Astrocyte (in vitro differentiated cells and primary cell): ENCODE measurements at regions not wholly inside any gene's neighbourhood (a gene's known extent, or its start where the extent isn't known, plus 50 kb on each side); places are given as distances from the start of the nearest gene placed in this dataset.

Experiments used
- DNase-seq: peaks from one replicate; pipeline ENCODE4 v3.0.0-alpha.2; 2010; ENCODE audit warnings: low read depth
- FAIRE-seq: peaks from 2 replicates; lab custom pipeline; 2011; peaks lifted over from hg19 to GRCh38; lab: Jason Lieb, UNC
- H2AFZ ChIP-seq: 2 replicates; pipeline ENCODE4 v1.6.0; 2012; ENCODE audit warnings: low read depth, low read length, inconsistent platforms
- H3K27ac ChIP-seq: 2 replicates; pipeline ENCODE4 v1.5.1; 2011; ENCODE audit warnings: low read depth, low read length, inconsistent platforms
- H3K27me3 ChIP-seq: 2 replicates; pipeline ENCODE4 v1.6.0; 2011; ENCODE audit warnings: low read length, inconsistent platforms; ENCODE audit not compliant: insufficient read depth
- H3K36me3 ChIP-seq: 2 replicates; pipeline ENCODE4 v1.5.1; 2011; ENCODE audit warnings: low read length, inconsistent platforms; ENCODE audit not compliant: insufficient read depth
- H3K4me1 ChIP-seq: 2 replicates; pipeline ENCODE4 v1.5.1; 2011; ENCODE audit warnings: low read length, inconsistent platforms; ENCODE audit not compliant: insufficient read depth
- H3K4me2 ChIP-seq: 2 replicates; pipeline ENCODE4 v1.6.0; 2012; ENCODE audit warnings: low read length, inconsistent platforms
- H3K4me3 ChIP-seq: 2 replicates; pipeline ENCODE4 v1.5.1; 2011; ENCODE audit warnings: low read depth, mild to moderate bottlenecking, low read length, inconsistent platforms; ENCODE audit not compliant: insufficient read depth
- H3K79me2 ChIP-seq: 2 replicates; pipeline ENCODE4 v1.6.0; 2012; ENCODE audit warnings: mild to moderate bottlenecking, low read length, inconsistent platforms; ENCODE audit not compliant: insufficient read depth
- H3K9ac ChIP-seq: 2 replicates; pipeline ENCODE4 v1.6.0; 2012; ENCODE audit warnings: mild to moderate bottlenecking, low read length, inconsistent platforms
- H3K9me3 ChIP-seq: 2 replicates; pipeline ENCODE4 v1.5.1; 2012; ENCODE audit warnings: low read depth, mild to moderate bottlenecking, low read length, inconsistent platforms; ENCODE audit not compliant: insufficient read depth
- H4K20me1 ChIP-seq: 2 replicates; pipeline ENCODE4 v1.6.0; 2012; ENCODE audit warnings: low read length, inconsistent platforms; ENCODE audit not compliant: insufficient read depth
- H3K27ac Mint-ChIP-seq: one replicate; pipeline ENCODE4 v1.8.0; 2021; ENCODE audit warnings: mild to moderate bottlenecking, mixed read lengths; ENCODE audit not compliant: unreplicated experiment
- H3K27me3 Mint-ChIP-seq: one replicate; pipeline ENCODE4 v1.8.0; 2021; ENCODE audit warnings: low read depth, mixed read lengths; ENCODE audit not compliant: unreplicated experiment
- H3K36me3 Mint-ChIP-seq: one replicate; pipeline ENCODE4 v1.8.0; 2021; ENCODE audit warnings: low read depth, mixed read lengths; ENCODE audit not compliant: unreplicated experiment
- H3K4me1 Mint-ChIP-seq: one replicate; pipeline ENCODE4 v1.8.0; 2021; ENCODE audit warnings: low read depth, mixed read lengths; ENCODE audit not compliant: unreplicated experiment
- H3K4me3 Mint-ChIP-seq: one replicate; pipeline ENCODE4 v1.8.0; 2021; ENCODE audit warnings: mild to moderate bottlenecking, moderate library complexity, mixed read lengths; ENCODE audit not compliant: unreplicated experiment
- H3K9me3 Mint-ChIP-seq: one replicate; pipeline ENCODE4 v1.8.0; 2021; ENCODE audit warnings: mild to moderate bottlenecking, mixed read lengths; ENCODE audit not compliant: unreplicated experiment
- CTCF ChIP-seq: IDR thresholded peaks from 2 replicates; pipeline ENCODE4 v1.5.1; 2011; ENCODE audit warnings: low read depth, mild to moderate bottlenecking, inconsistent platforms, low read length, moderate library complexity; ENCODE audit not compliant: insufficient read depth
- EZH2 ChIP-seq: IDR thresholded peaks from 2 replicates; pipeline ENCODE4 v1.6.1; 2012; ENCODE audit warnings: mild to moderate bottlenecking, low read length, inconsistent platforms; ENCODE audit not compliant: insufficient read depth

- no peak for TF ChIP-seq CTCF
- TF ChIP-seq EZH2 = no peak
Observed at GRCh38 chr7:121666306-121666705, 206.7 kb upstream of the PTPRZ1 start.

DNA sequence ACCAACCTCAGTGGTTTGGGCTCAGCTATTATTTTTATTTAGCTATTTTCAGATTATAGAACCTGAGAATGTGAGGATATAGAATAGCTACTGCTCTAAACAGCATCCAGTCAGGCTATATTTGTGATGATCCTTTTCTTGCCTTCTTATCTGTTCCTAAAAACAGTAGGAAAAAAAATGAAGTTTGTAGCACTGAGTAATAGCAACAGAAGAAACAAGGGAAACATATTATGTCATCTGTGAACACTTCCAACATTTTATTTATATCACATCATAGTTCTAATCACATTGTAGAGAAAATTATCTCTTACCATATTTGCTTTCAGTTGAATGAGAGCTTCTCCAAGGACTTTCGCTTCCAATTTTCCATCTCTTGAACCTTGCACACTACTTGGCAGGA, 229.6 kb upstream of the PTPRZ1 start:
- Histone ChIP-seq H3K4me1 (no peaks in the 10 kb centered on the region), H3K9me3 (no peaks in the 10 kb centered on the region), H3K4me2 (no peak overlapping the region), H3K27me3 (no peaks in the 10 kb centered on the region), H3K27ac (no peak overlapping the region), H2AFZ (no peak overlapping the region), H3K79me2 (no peaks in the 10 kb centered on the region), H3K36me3 (no peaks in the 10 kb centered on the region), H3K9ac (no peak overlapping the region), H4K20me1 (no peaks in the 10 kb centered on the region), H3K4me3 (no peak overlapping the region)
- no peaks in the 10 kb centered on the region for H3K4me1 Mint-ChIP-seq
- no peak overlapping the region for H3K4me3 Mint-ChIP-seq
- no peak for TF ChIP-seq CTCF
- TF ChIP-seq EZH2 = no peak
- H3K27ac Mint-ChIP-seq = no peak overlapping the region
- H3K27me3 Mint-ChIP-seq = no peaks in the 10 kb centered on the region
- no peaks in the 10 kb centered on the region for H3K9me3 Mint-ChIP-seq
- DNase-seq (no peak), FAIRE-seq (no peak)
- H3K36me3 Mint-ChIP-seq = no peaks in the 10 kb centered on the region

More at GRCh38 chr7:121666306-121666705, 206.7 kb upstream of the PTPRZ1 start:
- Histone ChIP-seq H3K79me2 (no peaks in the 10 kb centered on the region), H2AFZ (no peak overlapping the region), H3K4me2 (no peak overlapping the region), H3K9ac (no peak overlapping the region), H3K4me1 (no peaks in the 10 kb centered on the region), H3K36me3 (no peaks in the 10 kb centered on the region), H3K4me3 (no peak overlapping the region), H3K27ac (no peak overlapping the region), H3K27me3 (no peaks in the 10 kb centered on the region), H4K20me1 (no peaks in the 10 kb centered on the region), H3K9me3 (no peaks in the 10 kb centered on the region)
- no peak for FAIRE-seq
- Mint-ChIP-seq H3K27ac (no peak overlapping the region), H3K36me3 (no peaks in the 10 kb centered on the region), H3K4me1 (no peaks in the 10 kb centered on the region), H3K27me3 (no peaks in the 10 kb centered on the region), H3K4me3 (no peak overlapping the region), H3K9me3 (peaks cover 4% of the 10 kb centered on the region)
- DNase-seq = no peak

GRCh38 chr7:121639705-121640104, 233.3 kb upstream of the PTPRZ1 start:
- Mint-ChIP-seq H3K27ac (no peak overlapping the region), H3K36me3 (no peaks in the 10 kb centered on the region)
- no peak for FAIRE-seq

More at GRCh38 chr7:121639705-121640104, 233.3 kb upstream of the PTPRZ1 start:
- no peak overlapping the region for H3K9ac ChIP-seq
- Mint-ChIP-seq H3K4me3 (no peak overlapping the region), H3K9me3 (no peaks in the 10 kb centered on the region), H3K27me3 (no peaks in the 10 kb centered on the region), H3K4me1 (no peaks in the 10 kb centered on the region)
- no peaks in the 10 kb centered on the region for H4K20me1 ChIP-seq
- H3K4me1 ChIP-seq = no peaks in the 10 kb centered on the region
- H3K9me3 ChIP-seq = no peaks in the 10 kb centered on the region
- H3K27ac ChIP-seq = no peak overlapping the region
- no peak for TF ChIP-seq EZH2
- no peak overlapping the region for H3K4me3 ChIP-seq
- H3K4me2 ChIP-seq = no peak overlapping the region
- no peaks in the 10 kb centered on the region for H3K36me3 ChIP-seq
- no peak for DNase-seq
- H3K79me2 ChIP-seq = no peaks in the 10 kb centered on the region
- H2AFZ ChIP-seq = no peak overlapping the region
- H3K27me3 ChIP-seq = no peaks in the 10 kb centered on the region
